Activated CD8-positive, alpha-beta memory T cell treated with anti-CD3 and anti-CD28 coated beads, Interleukin-2, amount 50 U/mL, for 24 hours (primary cell): ENCODE measurements at regions not wholly inside any gene's neighbourhood (a gene's known extent, or its start where the extent isn't known, plus 50 kb on each side); places are given as distances from the start of the nearest gene placed in this dataset.
"Not testable (repeated sequence)": the region's sequence is repeated elsewhere in the genome, so short reads cannot be mapped to it uniquely, and the experiment has no call there.

Experiments
- DNase-seq: peaks from one replicate; pipeline ENCODE4 v3.0.0-alpha.2; 2020; ENCODE audit errors: extremely low read depth

DNA sequence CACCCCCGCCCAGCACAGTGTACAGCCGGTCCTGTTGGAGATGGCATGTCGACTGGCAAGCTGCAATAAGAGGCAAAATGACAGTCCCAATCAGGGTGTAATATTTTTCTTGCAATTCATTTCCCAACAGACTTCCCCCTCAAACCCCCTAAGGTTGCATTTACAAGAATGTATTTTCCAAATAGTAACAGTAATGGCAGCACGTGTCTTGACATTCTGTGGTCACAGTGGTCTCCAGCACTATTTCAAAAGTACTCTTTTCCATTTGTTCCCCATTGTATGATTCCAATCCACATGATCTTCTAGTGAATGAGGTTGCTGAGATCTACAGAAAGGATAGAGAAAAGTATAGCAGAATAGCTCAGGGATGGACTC lies 97.8 kb upstream of the CARMIL1 start:
- no peak for DNase-seq

GRCh38 chr6:25181923-25182322 lies 97.3 kb upstream of the CARMIL1 start:
- DNase-seq = no peak

- no peak for DNase-seq
Observed at GRCh38 chr6:25186919-25187318, 92.3 kb upstream of the CARMIL1 start.

DNA sequence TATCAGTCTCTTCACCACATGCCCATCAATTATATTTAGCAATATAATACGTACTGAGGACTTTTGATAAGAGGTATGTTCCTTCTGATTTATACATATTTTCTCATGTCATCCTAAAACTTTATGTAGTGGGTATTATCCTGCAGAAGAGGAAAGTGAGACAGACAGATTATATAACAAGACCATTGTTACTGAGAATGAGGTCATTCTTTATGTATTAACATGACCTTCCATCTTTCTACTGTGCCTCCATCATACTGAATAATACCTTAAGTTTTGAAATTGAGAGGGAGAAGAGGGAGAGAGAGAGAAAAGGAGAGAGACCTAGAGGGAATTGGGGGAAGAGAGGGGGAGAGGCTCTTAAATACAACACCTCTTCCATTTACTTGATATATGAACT lies 90.9 kb upstream of the CARMIL1 start:
- no peak for DNase-seq

DNA sequence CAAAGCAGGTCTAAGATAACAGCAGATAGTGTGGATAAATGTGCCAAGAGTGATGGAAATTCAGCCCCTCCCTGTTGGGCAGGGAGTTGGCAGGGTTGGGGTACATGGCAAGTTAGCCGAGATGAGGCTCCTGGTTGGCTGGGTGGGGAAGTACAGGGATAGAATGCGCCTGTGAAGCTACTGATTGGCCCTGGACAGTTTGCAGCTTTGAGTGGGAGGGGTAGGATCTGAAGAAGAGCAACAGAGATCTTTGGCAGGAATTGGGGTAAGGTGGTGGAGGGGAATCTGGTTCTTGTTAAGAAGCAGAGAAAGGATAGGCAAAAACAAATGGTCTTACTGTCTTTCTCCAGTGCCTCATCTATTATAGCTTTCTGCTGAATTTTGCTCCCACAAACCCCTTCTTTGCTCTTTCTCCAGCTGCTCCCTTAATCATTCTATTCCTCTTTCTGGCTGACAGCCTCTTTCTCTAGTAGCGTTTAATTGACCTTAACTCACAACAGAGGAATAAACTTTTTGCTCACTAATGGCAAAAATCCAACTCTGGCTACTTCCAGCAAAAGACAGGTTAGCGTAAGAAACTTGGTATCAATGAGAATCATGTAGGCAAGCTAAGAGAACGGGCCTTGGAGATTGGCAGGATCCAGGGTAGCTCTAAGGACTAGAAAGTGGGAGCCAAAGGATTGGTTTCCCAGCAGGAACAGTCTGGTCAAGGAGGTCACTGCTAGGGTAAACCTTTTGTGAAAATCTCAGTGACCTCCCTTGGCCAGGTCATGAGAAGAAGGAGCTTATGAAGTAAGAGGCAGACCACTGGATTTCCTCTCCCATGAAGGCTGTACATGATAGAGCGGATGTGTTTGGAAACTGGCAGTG lies 86.3 kb upstream of the CARMIL1 start:
- no peak for DNase-seq

DNA sequence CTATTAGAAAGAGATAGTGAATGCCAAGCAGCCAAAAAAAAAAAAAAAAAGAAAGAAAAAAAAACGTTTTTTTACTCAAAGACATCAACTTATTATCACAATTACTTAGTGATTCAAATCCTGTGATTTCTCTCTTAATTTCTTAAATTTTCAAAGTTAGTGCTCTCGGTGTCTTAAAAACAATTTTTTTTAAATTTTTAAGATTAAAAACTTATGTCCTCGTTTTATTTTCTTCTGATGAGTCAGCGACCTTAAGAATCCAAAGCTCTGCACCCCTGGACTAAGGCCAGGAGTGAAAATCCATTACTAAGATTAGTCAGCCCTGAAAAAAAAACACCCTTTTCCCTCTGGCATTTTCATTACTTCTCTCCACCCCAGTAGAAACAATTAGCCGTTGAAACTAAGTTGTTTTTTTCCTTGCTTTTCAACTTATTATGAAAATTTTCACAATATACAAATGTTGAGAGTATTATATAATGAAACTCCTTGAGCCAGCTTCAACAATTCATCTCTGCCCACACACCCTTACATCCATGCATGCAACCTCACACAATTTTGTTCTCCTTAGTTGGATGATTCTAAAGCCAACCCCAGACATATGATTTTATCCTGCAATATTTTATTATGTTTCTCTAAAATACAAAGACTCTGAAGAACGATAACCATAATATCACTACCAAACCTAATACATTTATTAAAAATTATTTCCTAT lies 85.6 kb upstream of the CARMIL1 start:
- no peak for DNase-seq

DNA sequence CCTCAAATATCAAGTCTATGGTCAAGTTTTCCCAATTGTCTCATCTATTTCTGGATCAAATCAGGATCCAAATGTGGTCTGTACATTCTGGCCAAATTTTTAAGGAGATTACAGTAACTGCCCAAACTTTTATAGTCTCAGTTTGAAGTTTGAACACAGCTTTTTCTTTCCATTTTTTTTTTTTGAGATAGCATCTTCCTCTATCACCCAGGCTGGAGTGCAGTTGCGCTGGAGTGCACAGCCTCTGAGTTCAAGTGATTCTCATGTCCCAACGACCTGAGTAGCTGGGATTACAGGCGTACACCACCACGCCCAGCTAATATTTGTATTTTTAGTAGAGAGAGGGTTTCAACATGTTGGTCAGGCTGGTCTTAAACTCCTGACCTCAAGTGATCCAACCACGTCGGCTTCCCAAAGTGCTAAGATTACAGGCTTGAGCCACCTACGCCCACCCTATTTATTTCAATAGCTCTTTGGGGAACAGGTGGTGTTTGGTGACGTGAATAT lies 84.9 kb upstream of the CARMIL1 start:
- no peak for DNase-seq

DNA sequence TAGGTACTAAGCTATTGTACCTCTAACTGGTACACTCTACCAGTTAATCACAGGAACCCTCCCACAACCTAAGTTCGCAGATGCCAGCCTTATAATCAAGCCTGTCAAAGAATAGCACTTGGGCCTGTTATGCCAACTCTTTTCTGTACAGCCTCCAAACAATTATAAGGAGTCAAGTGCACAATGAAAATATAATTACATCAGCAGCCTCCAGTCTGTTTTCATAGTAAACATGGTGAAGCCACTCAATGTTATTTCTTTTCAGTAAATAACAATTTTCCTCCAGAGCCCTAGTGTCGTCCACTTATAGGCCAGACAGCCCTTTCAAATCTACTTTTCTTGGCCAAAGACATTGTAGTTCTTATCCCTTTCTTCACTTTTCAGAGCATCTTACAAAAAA lies 82.7 kb upstream of the CARMIL1 start:
- no peak for DNase-seq

- no peak for DNase-seq
Observed at GRCh38 chr6:25197111-25197510, 82.1 kb upstream of the CARMIL1 start.

DNA sequence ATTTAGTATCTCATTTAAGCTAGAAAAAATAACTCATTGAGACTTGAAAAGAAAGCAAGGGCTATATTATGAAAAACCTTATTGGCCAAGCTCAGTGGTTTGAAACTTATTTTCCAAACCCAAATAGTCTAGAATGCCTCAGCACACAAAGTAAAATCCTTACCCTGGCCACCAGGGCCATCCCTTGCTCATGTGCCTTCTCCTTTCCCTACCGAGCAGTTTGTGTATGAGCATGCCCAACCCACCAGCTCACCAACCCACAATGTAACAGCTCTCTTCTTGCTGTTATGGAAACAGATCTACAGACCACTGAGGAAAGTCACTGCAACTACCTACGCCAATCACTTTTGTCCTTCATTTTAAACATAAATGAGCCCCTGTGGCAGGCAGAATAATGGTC lies 79.6 kb upstream of the CARMIL1 start:
- no peak for DNase-seq

DNA sequence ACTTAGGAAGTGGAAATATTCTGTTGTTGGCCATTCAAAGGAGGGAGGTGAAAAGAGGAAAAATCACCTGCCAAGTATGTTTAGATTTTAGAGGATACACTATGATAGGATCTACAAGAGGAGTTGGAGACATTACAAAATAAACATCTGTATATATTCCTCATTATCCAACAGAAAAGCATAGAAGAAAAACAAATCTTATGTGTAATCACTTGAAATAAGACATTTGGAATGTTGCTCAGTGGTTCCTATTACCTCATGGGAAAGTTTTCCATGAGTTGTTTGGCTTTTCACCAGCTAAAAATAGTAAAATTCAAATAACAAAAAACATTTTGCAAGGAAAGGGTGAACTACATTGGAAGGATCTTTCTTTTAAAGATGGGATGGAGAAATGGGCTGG lies 76.7 kb upstream of the CARMIL1 start:
- no peak for DNase-seq

DNA sequence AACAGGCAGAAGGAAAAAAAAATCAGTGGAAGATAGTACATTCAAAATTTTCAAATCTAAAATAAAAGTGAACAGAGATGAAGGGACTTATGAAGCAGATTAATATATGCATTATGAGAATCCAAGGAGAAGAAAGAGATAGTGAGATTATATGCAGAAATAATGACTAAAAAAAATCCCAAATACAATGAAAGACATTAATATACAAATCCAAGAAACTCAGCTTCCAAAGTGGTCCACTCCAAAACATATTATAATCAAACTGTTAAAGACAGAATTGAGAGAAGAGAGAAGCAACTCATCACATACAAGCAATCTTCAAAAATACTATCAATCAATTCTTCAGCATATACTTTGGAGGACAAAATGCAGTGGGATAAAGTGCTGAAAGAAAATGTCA lies 73.5 kb upstream of the CARMIL1 start:
- DNase-seq = no peak

DNA sequence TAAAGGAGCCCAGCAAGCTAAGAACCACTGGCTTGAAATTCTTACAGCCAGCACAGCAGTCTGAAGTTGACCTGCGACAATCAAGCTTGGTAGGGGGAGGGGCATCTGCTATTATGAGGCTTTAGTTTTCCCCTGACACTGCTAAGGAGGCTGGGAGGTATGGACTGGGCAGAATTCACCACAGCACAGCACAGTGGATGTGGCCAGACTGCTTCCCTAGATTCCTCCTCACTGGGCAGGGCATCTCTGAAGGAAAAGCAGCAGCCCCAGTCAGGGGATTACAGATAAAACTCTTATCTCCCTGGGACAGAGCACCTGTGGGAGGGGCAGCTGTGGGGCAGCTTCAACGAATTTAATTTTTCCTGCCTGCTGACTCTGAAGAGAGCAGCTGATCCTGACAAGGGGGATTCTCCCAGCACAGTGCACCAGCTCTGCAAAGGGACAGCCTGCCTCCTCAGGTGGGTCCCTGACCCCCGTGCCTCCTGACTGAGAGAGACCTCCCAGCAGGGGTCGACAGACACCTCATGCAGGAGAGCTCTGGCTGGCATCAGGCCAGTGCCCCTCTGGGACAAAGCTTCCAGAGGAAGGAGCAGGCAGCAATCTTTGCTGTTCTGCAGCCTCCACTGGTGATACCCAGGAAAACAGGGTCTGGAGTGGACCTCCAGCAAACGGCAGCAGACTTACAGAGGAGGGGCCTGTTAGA lies 71.6 kb upstream of the CARMIL1 start:
- DNase-seq = not testable (repeated sequence)

DNA sequence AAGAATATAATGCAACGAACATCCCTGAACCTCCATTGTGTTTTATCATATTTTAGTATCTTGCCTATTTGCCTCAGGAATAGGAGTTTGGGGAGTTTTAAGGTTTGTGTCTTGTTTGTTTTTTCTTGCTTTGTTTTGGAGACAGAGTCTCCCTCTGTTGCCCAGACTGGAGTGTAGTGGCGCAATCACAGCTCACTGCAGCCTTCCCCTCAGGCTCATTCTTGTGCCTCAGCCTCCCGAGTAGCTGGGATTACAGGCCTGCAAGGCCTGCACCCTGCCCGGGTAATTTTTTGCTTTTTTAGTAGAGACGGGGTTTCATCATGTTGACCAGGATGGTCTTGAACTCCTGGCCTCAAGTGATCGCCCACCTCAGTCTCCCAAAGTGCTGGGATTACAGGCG lies 63.3 kb upstream of the CARMIL1 start:
- DNase-seq = no peak

- no peak for DNase-seq
Observed at GRCh38 chr6:25217302-25217701, 61.9 kb upstream of the CARMIL1 start.

- DNase-seq = no peak
Observed at GRCh38 chr6:25217829-25218228, 61.3 kb upstream of the CARMIL1 start.

- no peak for DNase-seq
Observed at GRCh38 chr6:25218346-25218745, 60.8 kb upstream of the CARMIL1 start.

GRCh38 chr6:25219216-25219916 lies 59.8 kb upstream of the CARMIL1 start:
- DNase-seq = no peak

DNA sequence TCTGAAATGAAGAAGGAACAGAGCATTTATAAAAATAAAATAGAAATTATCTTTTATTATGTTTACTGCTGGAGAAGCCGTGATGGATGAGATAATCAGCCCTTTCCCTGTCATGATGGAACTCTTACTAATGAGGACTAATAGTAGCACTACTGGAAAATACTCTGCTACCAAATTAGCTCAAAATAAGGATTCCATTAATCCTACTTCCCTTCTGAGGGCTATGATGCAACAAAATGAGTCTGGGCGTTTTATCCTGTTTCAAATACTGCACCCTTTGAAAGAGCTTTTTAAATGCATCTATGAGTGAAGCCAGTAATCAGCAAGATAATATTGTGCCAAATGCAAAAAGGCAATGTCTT lies 59.3 kb upstream of the CARMIL1 start:
- no peak for DNase-seq

- no peak for DNase-seq
Observed at GRCh38 chr6:25220857-25221256, 58.3 kb upstream of the CARMIL1 start.

DNA sequence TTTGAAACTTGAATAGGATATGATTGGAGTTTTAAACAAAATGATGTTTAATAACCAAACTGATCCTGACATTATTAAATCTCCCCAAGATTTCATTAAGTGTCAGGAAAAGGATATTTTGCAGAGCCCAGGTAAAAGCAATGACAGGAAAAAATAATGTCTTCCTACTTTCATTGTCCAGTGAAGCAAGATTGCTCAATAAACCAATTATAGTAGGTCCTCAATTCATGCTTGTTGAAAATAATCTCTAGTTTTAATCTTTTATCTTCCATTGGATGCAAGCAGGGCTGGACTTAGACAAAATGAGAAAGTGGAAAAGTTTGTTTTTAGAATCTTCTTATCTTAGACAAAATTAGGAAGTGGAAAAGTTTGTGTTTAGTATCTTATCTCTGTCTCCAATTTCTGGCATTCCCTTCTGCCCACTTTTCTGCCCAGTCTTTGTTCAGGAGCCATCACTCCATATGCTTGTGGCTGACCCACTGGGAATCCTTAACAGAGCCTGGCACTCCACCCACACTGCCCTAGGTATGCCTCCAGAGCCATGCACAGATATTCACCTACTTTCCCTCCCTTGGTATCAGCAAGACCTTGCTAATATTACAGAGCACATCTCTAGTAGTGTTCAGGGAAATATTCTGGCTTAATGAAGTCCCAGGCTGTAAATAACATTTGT lies 57.0 kb upstream of the CARMIL1 start:
- DNase-seq = no peak
